NCI-H524 (cell line): ENCODE measurements at regions not wholly inside any gene's neighbourhood (a gene's known extent, or its start where the extent isn't known, plus 50 kb on each side); places are given as distances from the start of the nearest gene placed in this dataset.
"Not testable (repeated sequence)": the region's sequence is repeated elsewhere in the genome, so short reads cannot be mapped to it uniquely, and the experiment has no call there.

ENCODE experiments used
- DNase-seq, 2 experiments: peaks; one replicate each; lab custom pipeline; 2025; lab: John Stamatoyannopoulos, UW

DNA sequence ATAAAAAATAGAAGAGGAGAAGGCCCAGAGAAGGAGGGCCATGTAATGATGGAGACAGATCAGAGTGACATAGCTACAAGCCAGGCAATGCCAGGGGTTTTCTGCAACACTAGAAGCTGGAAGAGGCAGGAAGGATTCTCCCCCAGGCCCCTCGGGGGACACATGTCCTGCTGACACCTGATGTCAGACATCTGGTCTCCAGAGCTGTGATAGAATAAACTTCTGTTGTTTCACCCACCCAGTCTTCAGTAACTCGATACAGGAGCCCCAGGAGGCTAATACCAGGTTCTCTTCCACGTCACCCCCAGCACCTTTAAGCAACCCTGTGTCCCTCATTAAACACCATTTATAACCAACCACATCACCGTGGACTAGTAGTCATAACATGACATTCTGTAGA lies 94.9 kb downstream of the TMEM130 start:
- peak; percentile 62 to 86 for DNase-seq

DNA sequence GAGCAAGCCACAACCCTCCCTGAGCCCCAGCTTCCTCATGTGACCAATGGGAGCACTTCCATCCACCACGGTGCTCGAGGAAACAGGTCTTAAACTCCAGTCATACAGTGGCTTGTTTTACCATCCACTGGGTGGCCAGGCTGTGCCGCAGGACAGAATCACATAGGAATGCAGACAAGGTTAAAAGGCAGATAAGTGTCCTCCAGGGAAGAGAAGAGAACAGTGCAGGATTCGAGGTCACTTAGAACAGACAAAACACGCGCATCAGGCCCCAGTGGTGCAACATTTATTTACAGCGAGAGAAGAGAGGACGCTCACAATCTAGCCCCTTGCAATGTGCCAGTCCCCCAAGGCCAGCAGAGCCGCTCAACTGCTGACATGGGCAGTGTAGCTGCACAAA lies 92.8 kb downstream of the TMEM130 start:
- DNase-seq: no peak

DNA sequence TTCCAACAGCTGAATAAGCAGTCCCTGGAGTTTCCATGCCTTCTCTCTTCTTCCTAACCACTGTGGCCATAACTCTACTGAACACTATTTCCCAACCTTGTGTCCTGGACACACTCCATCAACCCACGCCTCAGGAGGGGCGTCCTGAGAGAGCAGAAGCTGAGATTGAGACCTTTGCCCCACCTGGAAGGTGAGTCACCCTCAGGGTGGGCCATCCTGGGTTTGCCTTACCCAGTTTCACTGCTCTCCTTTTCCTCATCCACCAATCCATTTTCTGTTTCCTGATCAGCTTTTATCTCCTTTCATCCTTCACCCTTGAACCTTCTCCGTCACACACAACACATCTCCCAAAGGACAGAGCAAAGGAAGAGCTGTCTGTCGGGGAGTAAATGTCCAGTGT lies 91.4 kb downstream of the TMEM130 start:
- DNase-seq: no peak

DNA sequence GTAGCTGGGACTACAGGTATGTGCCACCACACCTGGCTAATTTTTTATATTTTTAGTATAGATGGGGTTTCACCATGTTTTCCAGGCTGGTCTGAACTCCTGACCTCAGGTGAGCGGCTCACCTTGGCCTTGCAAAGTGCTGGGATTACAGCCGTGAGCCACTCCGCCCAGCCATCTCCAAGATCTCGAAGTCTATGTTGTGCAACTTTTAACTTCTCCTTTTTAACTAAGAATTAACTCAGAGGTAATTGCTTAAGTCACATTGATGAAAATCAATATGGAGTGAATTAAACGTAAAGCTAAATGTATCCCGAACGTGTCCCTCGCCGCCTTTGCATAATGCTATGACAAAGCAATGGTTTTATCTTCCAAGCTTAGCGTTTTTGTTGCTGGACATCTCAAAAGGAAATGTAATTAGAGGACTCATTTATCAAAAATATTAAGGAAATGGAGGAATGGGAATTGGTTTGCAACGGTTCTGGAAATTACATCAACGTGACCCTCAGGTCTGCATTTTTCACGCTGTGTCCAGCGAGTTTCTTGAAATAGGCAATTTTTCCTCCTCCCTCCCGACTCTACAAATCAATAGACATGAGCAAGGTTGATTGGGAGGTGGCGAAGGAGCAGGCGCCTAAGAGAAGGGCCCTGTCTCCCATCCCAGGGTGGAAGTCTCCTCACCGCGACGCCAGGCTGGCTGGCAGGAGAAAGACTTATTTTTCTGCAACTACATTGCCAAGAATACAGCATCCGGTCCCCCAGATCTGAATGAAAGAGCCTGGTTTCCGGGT lies 89.8 kb downstream of the TMEM130 start:
- no peak for DNase-seq

DNA sequence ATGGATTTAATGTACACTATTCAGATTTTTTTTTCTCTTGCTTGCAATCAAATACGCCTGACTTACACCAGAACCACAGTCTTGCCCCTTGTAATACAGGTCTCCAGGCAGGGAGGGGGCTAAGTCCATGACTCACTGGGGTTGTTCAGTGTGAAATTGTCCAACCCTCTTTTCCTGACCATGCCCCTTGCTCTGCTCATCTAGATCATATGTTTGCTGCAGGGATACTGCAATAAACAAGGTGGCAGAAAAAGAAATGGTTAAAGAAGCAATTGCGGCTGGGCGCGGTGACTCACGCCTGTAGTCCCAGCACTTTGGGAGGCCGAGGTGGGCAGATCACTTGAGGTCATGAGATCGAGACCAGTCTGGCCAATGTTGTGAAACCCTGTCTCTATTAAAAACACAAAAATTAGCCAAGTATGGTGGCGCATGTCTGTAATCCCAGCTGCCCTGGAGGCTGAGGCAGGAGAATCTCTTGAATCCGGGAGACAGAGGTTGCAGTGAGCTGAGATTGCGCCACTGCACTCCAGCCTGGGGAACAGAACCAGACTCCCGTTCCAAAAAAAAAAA lies 85.5 kb downstream of the TMEM130 start:
- DNase-seq: no peak

DNA sequence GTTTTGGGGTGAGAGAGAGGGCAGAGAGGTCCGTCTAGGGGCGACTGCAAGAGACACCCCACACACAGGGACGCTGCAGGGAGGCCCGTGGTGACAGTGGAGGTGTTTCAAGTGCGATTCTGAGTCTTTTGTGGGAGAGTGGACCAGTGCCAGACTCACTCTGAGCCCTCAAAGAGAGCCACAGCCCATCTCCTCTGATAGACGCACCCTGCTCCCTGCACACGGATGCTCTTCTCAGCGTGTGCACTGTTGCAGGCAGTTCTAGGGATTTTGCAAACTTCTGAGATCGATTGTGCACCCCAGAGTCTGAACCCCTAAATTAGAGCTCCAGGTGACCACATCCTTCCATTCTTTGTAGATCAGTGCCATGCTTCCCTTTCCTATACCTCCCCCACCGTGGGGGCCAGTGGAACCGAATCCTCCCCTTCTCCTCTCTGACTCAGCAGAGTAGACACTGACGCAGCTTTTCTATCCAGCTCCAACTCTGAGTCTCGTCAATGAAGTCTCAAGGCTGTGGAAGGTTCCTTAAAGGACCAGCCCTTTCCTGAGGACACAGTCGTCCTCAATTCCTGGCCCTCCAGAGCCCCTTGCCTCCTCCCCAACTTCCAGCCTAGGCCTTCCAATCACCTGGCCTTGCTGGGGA lies 83.8 kb downstream of the TMEM130 start:
- DNase-seq: no peak

DNA sequence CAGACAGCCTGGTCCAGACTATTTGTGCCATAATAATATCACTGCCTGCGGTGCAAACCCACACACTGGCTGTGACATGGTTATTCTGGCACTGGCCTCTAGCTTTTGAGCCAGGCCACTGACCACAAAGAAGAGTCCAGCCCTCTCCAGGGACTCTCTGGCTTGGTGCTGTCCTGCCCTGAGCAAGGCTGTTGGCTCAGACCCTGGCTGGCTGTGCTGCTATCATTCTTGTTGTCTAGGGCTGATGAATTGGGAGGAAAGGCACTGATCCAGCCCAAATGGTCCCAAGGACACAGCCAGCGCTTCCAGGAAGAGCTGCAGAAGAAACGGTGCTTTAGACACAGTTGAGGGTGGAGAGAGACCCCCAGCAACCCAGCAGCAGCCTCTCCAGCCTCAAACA lies 80.8 kb downstream of the TMEM130 start:
- no peak for DNase-seq

DNA sequence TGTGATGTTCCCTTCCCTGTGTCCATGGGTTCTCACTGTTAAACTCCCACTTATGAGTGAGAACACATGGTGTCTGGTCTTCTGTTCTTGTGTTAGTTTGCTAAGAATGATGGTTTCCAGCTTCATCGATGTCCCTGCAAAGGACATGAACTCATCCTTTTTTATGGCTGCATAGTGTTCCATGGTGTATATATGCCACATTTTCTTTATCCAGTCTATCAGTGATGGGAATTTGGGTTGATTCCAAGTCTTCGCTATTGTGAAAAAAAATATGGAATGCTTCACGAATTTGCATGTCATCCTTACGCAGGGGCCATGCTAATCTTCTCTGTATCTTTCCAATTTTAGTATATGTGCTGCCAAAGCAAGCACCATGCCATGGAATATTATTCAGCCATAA lies 75.4 kb downstream of the TMEM130 start:
- not testable (repeated sequence) for DNase-seq

DNA sequence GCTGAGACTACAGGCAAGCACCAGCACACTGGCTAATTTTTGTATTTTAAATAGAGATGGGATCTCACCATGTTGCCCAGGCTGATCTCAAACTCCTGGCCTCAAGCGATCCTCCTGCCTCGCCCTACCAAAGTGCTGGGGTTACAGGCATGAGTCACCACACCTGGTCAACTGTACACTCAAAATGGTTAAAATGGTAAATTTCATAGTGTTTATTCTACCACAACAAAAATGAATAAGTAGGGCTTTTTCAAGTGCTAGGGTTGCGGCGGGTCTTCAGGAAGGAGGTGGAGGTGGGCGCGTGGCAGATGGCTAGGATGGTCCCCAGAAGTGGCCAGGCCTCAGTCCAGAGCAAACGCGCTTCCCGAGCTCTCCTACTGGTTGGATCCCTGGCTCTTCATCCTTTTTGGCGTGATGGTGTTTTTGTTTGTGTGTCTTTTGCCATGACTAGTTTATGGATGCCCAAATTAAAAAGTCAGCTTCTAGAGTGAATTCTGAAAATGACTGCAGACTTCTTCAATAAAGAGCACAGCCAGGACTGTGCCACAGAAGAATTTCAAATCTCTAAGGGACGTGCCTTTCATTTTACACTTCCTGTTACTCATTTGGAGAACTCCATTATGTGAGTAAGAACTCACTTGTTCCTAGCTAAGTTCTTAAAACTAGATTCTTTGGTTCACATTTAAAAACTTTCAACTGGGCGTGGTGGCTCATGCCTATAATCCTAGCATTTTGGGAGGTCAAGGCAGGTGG lies 73.9 kb downstream of the TMEM130 start:
- no peak for DNase-seq
